HAP-1 (cell line): ENCODE measurements at regions not wholly inside any gene's neighbourhood (a gene's known extent, or its start where the extent isn't known, plus 50 kb on each side); places are given as distances from the start of the nearest gene placed in this dataset.
"Not testable (repeated sequence)": the region's sequence is repeated elsewhere in the genome, so short reads cannot be mapped to it uniquely, and the experiment has no call there.

ENCODE experiments used
- DNase-seq, 2 experiments: peaks; one replicate each; pipeline ENCODE4 v3.0.0-alpha.2; 2016 to 2020; ENCODE audit warnings: low spot score in 2 of 2
- H3K27me3 ChIP-seq: fragments of 250-450 bp; sonication (Bioruptor Pico); 2 replicates; pipeline ENCODE4 v1.5.1; 2020; ENCODE audit warnings: low read depth, mild to moderate bottlenecking, moderate library complexity
- H3K36me3 ChIP-seq: fragments of 250-450 bp; sonication (Bioruptor Pico); replicated peaks from 2 replicates; pipeline ENCODE4 v1.5.1; 2020; ENCODE audit warnings: mild to moderate bottlenecking
- H3K4me1 ChIP-seq: fragments of 250-450 bp; sonication (Bioruptor Pico); 2 replicates; pipeline ENCODE4 v1.5.1; 2020; ENCODE audit warnings: mild to moderate bottlenecking
- H3K4me3 ChIP-seq: fragments of 250-450 bp; sonication (Bioruptor Pico); 2 replicates; pipeline ENCODE4 v1.5.1; 2020; ENCODE audit warnings: mild to moderate bottlenecking, moderate library complexity
- H3K9me3 ChIP-seq: fragments of 250-450 bp; sonication (Bioruptor Pico); 2 replicates; pipeline ENCODE4 v1.5.1; 2020; ENCODE audit warnings: mild to moderate bottlenecking, moderate library complexity
- in situ Hi-C: fragments of 300-500 bp; cut with MboI; formaldehyde crosslinking; loops from 3 replicates; pipeline ENCODE4 v1.14.3; 2020; ENCODE audit warnings: low sequenced_read_pairs, inconsistent platforms, mixed read lengths

- no peaks in the 10 kb centered on the region for H3K36me3 ChIP-seq
- H3K4me1 ChIP-seq = no peaks in the 10 kb centered on the region
- no peaks in the 10 kb centered on the region for H3K27me3 ChIP-seq
- no peaks in the 10 kb centered on the region for H3K9me3 ChIP-seq
- no peak overlapping the region for H3K4me3 ChIP-seq
- in situ Hi-C loops = no loop called here
- DNase-seq = no peak
These were observed 160.4 kb upstream of the MAMLD1 start for GRCh38 chrX:150202641-150203247.

- Histone ChIP-seq H3K4me1 (no peaks in the 10 kb centered on the region), H3K36me3 (no peaks in the 10 kb centered on the region)
These were observed 159.9 kb upstream of the MAMLD1 start for GRCh38 chrX:150203248-150203645.

GRCh38 chrX:150205011-150205410 lies 158.1 kb upstream of the MAMLD1 start:
- H3K36me3 ChIP-seq = no peaks in the 10 kb centered on the region
- H3K4me3 ChIP-seq = no peak overlapping the region
- in situ Hi-C loops = no loop called here
- no peaks in the 10 kb centered on the region for H3K9me3 ChIP-seq
- no peaks in the 10 kb centered on the region for H3K4me1 ChIP-seq
- no peak for DNase-seq
- peaks cover 4% of the 10 kb centered on the region; the same call in 1 of the 2 replicates for H3K27me3 ChIP-seq

More at GRCh38 chrX:150203248-150203645, 159.9 kb upstream of the MAMLD1 start:
- H3K9me3 ChIP-seq = no peaks in the 10 kb centered on the region
- in situ Hi-C loops = no loop called here
- no peak overlapping the region for H3K4me3 ChIP-seq
- DNase-seq = no peak
- H3K27me3 ChIP-seq = no peaks in the 10 kb centered on the region

GRCh38 chrX:150207733-150208132 lies 155.4 kb upstream of the MAMLD1 start:
- Histone ChIP-seq H3K9me3 (no peaks in the 10 kb centered on the region), H3K4me3 (no peak overlapping the region), H3K27me3 (peaks cover 4% of the 10 kb centered on the region; the same call in 1 of the 2 replicates)

GRCh38 chrX:150211988-150212387 lies 151.1 kb upstream of the MAMLD1 start:
- in situ Hi-C loops = no loop called here
- H3K4me3 ChIP-seq = no peak overlapping the region
- H3K36me3 ChIP-seq = no peaks in the 10 kb centered on the region
- DNase-seq = no peak
- peaks cover 4% of the 10 kb centered on the region; the same call in 1 of the 2 replicates for H3K27me3 ChIP-seq
- no peaks in the 10 kb centered on the region for H3K4me1 ChIP-seq
- H3K9me3 ChIP-seq = no peaks in the 10 kb centered on the region

More at GRCh38 chrX:150207733-150208132, 155.4 kb upstream of the MAMLD1 start:
- in situ Hi-C loops = no loop called here
- Histone ChIP-seq H3K4me1 (no peaks in the 10 kb centered on the region), H3K36me3 (no peaks in the 10 kb centered on the region)
- no peak for DNase-seq

GRCh38 chrX:150212672-150213480 lies 150.2 kb upstream of the MAMLD1 start:
- DNase-seq = no peak
- in situ Hi-C loops = no loop called here
- H3K4me3 ChIP-seq = no peak overlapping the region
- no peaks in the 10 kb centered on the region for H3K36me3 ChIP-seq
- peaks cover 4% of the 10 kb centered on the region; the same call in 1 of the 2 replicates for H3K27me3 ChIP-seq
- H3K4me1 ChIP-seq = no peaks in the 10 kb centered on the region
- H3K9me3 ChIP-seq = no peaks in the 10 kb centered on the region

- Histone ChIP-seq H3K4me3 (no peak overlapping the region), H3K36me3 (no peaks in the 10 kb centered on the region), H3K27me3 (peaks cover 4% of the 10 kb centered on the region; the same call in 1 of the 2 replicates), H3K4me1 (no peaks in the 10 kb centered on the region), H3K9me3 (no peaks in the 10 kb centered on the region)
- no peak for DNase-seq
- in situ Hi-C loops = no loop called here
These were observed 149.6 kb upstream of the MAMLD1 start for GRCh38 chrX:150213481-150214030.

GRCh38 chrX:150216000-150216399 lies 147.1 kb upstream of the MAMLD1 start:
- H3K9me3 ChIP-seq, H3K36me3 ChIP-seq, DNase-seq, H3K4me3 ChIP-seq, H3K4me1 ChIP-seq, H3K27me3 ChIP-seq, in situ Hi-C loops: not testable (repeated sequence)

GRCh38 chrX:150216716-150217115 lies 146.4 kb upstream of the MAMLD1 start:
- no peaks in the 10 kb centered on the region for H3K9me3 ChIP-seq
- no peaks in the 10 kb centered on the region for H3K27me3 ChIP-seq
- peaks cover 8% of the 10 kb centered on the region for H3K4me1 ChIP-seq
- in situ Hi-C loops = no loop called here
- no peaks in the 10 kb centered on the region for H3K36me3 ChIP-seq
- H3K4me3 ChIP-seq = no peak overlapping the region
- no peak for DNase-seq

GRCh38 chrX:150217609-150218008 lies 145.5 kb upstream of the MAMLD1 start:
- Histone ChIP-seq H3K9me3 (no peaks in the 10 kb centered on the region), H3K27me3 (no peaks in the 10 kb centered on the region), H3K4me1 (peaks cover 8% of the 10 kb centered on the region), H3K4me3 (no peak overlapping the region), H3K36me3 (no peaks in the 10 kb centered on the region)
- in situ Hi-C loops = no loop called here
- no peak for DNase-seq

GRCh38 chrX:150219374-150220185 lies 143.5 kb upstream of the MAMLD1 start:
- Histone ChIP-seq H3K4me1 (peaks cover 8% of the 10 kb centered on the region), H3K4me3 (no peak overlapping the region), H3K36me3 (no peaks in the 10 kb centered on the region), H3K27me3 (no peaks in the 10 kb centered on the region), H3K9me3 (no peaks in the 10 kb centered on the region)
- in situ Hi-C loops = no loop called here
- peak; percentile 47 to 53 for DNase-seq

- H3K9me3 ChIP-seq = no peaks in the 10 kb centered on the region
- in situ Hi-C loops = no loop called here
- H3K27me3 ChIP-seq = no peaks in the 10 kb centered on the region
These were observed 139.7 kb upstream of the MAMLD1 start for GRCh38 chrX:150223176-150224015.

GRCh38 chrX:150224676-150225075 lies 138.4 kb upstream of the MAMLD1 start:
- Histone ChIP-seq H3K9me3 (no peaks in the 10 kb centered on the region), H3K4me3 (no peak overlapping the region), H3K4me1 (peaks cover 8% of the 10 kb centered on the region), H3K27me3 (no peaks in the 10 kb centered on the region), H3K36me3 (no peaks in the 10 kb centered on the region)
- DNase-seq = no peak
- in situ Hi-C loops = no loop called here

More at GRCh38 chrX:150223176-150224015, 139.7 kb upstream of the MAMLD1 start:
- no peak overlapping the region for H3K4me3 ChIP-seq
- H3K4me1 ChIP-seq = peaks cover 11% of the 10 kb centered on the region
- no peaks in the 10 kb centered on the region for H3K36me3 ChIP-seq
- no peak for DNase-seq
